ENCODE measurements at regions not wholly inside any gene's neighbourhood (a gene's known extent, or its start where the extent isn't known, plus 50 kb on each side); places are given as distances from the start of the nearest gene placed in this dataset.
A peak's percentile ranks its signal among the peaks of the same experiment; 100 is the strongest.

GRCh38 chr7:135831455-135832195 is 83.0 kb upstream of the FAM180A start:
- no peak for DNase-seq (ENCODE audit: extremely low read depth, low read depth)

- DNase-seq (ENCODE audit: extremely low read depth, low read depth), result no peak
Measured at GRCh38 chr7:135828604-135829003, 80.0 kb upstream of the FAM180A start.

DNA sequence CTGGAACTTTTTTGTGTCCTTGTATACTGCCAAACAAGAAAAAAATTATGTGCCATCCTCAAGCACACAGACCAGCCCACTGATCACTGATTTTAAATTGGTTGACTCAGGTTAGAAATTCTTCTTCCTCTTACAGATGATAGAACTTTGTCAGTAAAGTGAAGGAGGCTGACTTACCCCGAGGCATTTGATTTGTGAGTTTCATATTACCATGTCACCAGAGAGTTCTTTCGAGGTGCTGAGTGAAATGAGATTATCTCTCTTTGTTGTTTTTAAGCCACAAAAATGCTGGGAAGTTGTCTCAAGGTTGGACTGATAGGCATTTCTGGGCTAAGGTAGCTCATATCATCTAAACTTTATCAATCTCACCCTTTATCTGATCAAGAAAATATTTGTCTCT is 78.8 kb upstream of the FAM180A start:
- DNase-seq (ENCODE audit: extremely low read depth, low read depth), result no peak

GRCh38 chr7:135825406-135825805 is 76.8 kb upstream of the FAM180A start:
- DNase-seq (ENCODE audit: extremely low read depth, low read depth), result no peak

DNA sequence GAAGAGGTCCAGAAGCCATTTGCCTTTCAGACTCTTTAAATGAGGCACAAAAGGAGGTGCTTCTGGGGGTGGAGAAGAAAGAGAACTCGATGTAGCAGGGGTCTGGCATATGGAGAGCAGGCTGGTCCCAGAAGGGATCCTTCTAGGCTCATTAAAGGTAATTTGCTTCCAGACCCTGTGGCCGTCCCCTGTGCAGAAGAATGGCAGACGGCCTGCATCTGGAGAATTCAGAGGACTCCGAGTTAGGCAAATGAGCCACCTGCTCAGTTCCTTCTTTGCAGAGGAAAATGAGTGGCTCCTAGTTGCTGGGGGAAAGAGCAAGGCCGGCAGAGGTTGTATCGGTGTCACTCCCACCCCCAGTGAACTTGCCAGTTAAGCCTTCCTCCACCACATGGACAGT is 73.8 kb upstream of the FAM180A start:
- no peak for DNase-seq (ENCODE audit: extremely low read depth, low read depth)

GRCh38 chr7:135817583-135817982 is 69.0 kb upstream of the FAM180A start:
- no peak for DNase-seq (ENCODE audit: extremely low read depth, low read depth)

GRCh38 chr7:135815033-135815432 is 66.4 kb upstream of the FAM180A start:
- DNase-seq (ENCODE audit: extremely low read depth, low read depth), result no peak

GRCh38 chr7:135812148-135812547 is 63.5 kb upstream of the FAM180A start:
- DNase-seq (ENCODE audit: extremely low read depth, low read depth), result no peak

DNA sequence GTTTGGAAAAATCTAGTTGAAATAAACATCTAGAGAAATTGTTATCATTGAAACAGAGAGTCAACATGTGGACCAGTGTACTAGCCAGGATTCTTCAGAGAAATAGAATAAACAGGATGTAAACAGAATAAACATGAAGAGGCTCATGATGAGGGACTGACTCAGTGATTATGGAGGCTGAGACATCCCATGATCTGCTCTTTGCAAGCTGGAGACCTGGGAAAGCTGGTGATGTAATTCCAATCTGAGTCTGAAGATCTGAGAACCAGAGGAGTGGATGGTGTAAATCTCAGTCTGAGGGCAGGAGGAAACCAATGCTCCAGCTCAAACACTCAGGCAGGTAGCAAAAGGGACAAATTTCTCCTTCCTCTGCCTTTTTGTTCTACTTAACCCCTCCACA is 62.9 kb upstream of the FAM180A start:
- DNase-seq (ENCODE audit: extremely low read depth, low read depth), result no peak

GRCh38 chr7:135808206-135808605 is 59.6 kb upstream of the FAM180A start:
- no peak for DNase-seq (ENCODE audit: extremely low read depth, low read depth)

DNA sequence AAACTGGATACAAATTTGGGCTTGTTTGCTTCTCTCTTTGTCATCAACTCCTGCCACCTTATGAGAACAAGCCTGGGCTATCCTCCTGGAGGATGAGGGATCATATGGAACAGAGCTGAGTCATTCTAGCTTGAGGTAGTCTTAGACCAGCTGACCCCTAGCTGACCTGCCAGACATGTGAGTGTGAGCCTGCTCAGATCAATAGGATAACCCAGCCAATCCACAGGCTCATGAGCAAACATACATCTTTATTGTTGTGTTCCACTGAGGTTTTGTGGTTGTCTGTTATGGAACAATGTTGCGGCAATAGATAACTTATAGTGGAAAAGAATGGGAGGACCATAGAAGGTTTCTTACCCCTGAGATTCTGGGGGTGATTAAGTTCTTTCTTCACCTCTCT is 54.5 kb upstream of the FAM180A start:
- DNase-seq (ENCODE audit: extremely low read depth, low read depth), result no peak

DNA sequence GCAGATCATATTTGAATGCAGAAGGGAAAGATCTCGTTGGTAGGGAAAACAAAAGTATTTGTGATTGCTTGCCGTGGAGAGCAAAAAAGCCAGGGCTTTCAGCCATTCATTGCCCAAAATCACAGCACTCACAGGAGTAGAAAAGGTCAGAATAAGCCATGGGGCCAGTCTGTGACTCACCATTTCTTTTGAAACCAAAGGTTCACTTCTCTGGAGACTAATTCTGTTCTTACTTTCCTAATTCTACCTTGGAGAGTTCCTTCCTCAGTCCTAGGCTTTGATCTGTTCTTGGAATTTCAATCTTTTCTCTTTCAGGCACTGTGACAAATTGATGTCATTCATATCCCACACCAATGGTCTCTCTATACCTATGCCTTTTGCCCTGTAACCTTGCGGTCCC is 54.1 kb upstream of the FAM180A start:
- no peak for DNase-seq (ENCODE audit: extremely low read depth, low read depth)

GRCh38 chr7:135801877-135802276 is 53.3 kb upstream of the FAM180A start:
- DNase-seq (ENCODE audit: extremely low read depth, low read depth), result no peak

DNA sequence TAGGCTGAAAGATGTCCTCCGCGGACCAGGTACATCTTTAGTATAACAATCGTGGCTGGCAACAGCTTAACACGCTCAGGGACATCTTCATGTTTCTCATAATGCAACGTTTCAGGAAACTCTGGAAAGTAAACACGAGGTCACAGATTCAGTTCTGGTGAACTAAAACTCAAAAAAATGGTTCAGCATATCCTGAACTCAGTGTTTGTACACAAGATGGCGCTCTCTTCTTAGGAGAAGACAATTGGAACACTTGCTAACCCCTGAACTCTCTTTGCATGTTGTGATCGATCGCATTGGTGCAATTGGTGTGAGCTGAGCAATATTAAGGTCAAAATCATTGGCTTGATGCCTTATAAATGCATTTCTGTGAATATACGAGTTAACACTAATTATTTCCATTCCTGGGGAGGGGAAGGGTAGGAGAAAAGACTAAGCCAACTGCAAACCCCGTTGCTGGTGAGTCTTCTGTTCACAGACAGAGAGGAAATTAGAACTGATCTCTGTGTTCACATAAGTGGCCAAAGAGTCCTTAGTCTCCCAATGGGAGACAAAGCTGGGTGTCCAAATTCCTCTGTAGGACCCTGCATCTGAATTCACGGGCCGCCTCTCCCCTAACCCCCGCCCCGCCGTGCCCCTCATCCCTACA is 52.6 kb upstream of the FAM180A start:
- DNase-seq (ENCODE audit: extremely low read depth, low read depth), result peak; percentile 71

DNA sequence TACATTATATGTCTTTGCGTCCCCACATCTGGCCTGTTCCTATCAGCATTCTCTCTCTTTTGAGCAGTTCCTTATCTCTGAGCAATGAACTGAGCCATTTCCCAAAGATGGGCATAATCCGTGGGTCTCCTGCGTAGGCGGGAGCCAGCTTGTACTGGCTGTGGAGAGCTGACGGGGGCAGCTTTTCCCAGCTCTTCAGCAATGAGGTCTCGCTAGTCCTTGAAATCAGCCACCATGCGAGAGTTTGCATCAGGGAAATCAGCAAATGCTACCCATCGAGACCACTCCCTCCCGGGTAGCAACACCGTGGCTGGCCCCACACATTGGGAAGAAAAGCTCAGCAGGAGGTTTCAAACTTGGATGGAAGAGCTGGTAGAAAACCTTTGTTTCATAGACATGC is 51.9 kb upstream of the FAM180A start:
- no peak for DNase-seq (ENCODE audit: extremely low read depth, low read depth)

DNA sequence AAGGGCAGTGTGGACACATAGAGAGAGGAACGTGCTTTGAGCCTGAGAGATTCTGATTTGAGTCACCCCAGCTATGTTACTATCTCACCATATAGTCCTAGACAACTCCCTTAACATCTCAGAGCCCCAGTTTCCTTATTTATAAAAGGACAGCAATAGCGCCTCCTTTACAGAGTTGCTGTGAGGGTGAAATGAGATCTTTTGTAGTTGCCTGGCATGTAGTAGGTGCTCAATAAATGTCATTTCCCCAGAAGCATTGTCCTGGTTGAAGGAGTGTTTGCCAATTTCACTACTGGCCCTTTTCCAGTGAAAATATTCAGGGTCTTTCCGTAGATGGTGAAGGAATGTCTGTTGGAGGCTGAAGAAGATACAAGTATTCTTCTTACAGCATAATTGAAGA is 51.3 kb upstream of the FAM180A start:
- no peak for DNase-seq (ENCODE audit: extremely low read depth, low read depth)

Data from NCI-H460 (cell line).